PC-9 (cell line): ENCODE measurements at regions not wholly inside any gene's neighbourhood (a gene's known extent, or its start where the extent isn't known, plus 50 kb on each side); places are given as distances from the start of the nearest gene placed in this dataset.
"Not testable (repeated sequence)": the region's sequence is repeated elsewhere in the genome, so short reads cannot be mapped to it uniquely, and the experiment has no call there.

Source experiments
- BruUV-seq: library from RNA; stranded (reverse); fragments of 400-500 nt; replicated peaks from 2 replicates; lab custom pipeline; 2021; lab: Mats Ljungman, UMichigan
- CTCF ChIA-PET: fragments of 300-600 bp; sonication (Branson Sonifier 250); formaldehyde crosslinking; loops from one replicate; lab custom pipeline; 2022; ENCODE audit warnings: antibody characterized with exemption; lab: Charles Lee
- POLR2A ChIA-PET: fragments of 300-600 bp; sonication (Branson Sonifier 250); formaldehyde crosslinking; loops from one replicate; lab custom pipeline; 2022; ENCODE audit warnings: antibody characterized with exemption; ENCODE audit not compliant: unreplicated experiment; lab: Charles Lee
- DNase-seq, 2 experiments: peaks; one replicate each; pipeline versions ENCODE4 v3.0.0 to v3.0.0-alpha.2; 2015 to 2022; ENCODE audit warnings: mixed read lengths in 1 of 2
- H2AFZ ChIP-seq: fragments of 200-600 bp; sonication (generic); 2 replicates; pipeline ENCODE4 v1.8.1; 2017; ENCODE audit warnings: antibody characterized with exemption
- H3F3A ChIP-seq: fragments of 200-600 bp; sonication (generic); 2 replicates; pipeline ENCODE4 v1.8.1; 2017; ENCODE audit warnings: antibody characterized with exemption, mild to moderate bottlenecking, low read depth; ENCODE audit not compliant: insufficient read depth
- H3K27ac ChIP-seq: fragments of 200-600 bp; sonication (generic); 2 replicates; pipeline ENCODE4 v1.6.1; 2016; ENCODE audit warnings: mixed run types
- H3K27me3 ChIP-seq: fragments of 200-600 bp; sonication (generic); 2 replicates; pipeline ENCODE4 v1.6.1; 2016; ENCODE audit warnings: low read depth, mixed run types; ENCODE audit not compliant: insufficient read depth
- H3K36me3 ChIP-seq: fragments of 200-600 bp; sonication (generic); 2 replicates; pipeline ENCODE4 v1.6.1; 2016; ENCODE audit warnings: low read depth, mixed run types
- H3K4me1 ChIP-seq: fragments of 200-600 bp; sonication (generic); replicated peaks from 2 replicates; pipeline ENCODE4 v1.6.1; 2016; ENCODE audit warnings: mixed run types; ENCODE audit not compliant: insufficient read depth
- H3K4me2 ChIP-seq: fragments of 200-600 bp; sonication (generic); 2 replicates; pipeline ENCODE4 v1.6.1; 2017; ENCODE audit warnings: mixed run types
- H3K4me3 ChIP-seq: fragments of 200-600 bp; sonication (generic); 2 replicates; pipeline ENCODE4 v1.6.1; 2016; ENCODE audit warnings: mixed run types
- H3K79me2 ChIP-seq: fragments of 200-600 bp; sonication (generic); 2 replicates; pipeline ENCODE4 v1.6.1; 2017; ENCODE audit warnings: low read depth, mixed run types
- H3K9me2 ChIP-seq: fragments of 200-600 bp; sonication (generic); 2 replicates; pipeline ENCODE4 v1.8.1; 2017; ENCODE audit warnings: mild to moderate bottlenecking; ENCODE audit not compliant: insufficient read depth
- H3K9me3 ChIP-seq: fragments of 200-600 bp; sonication (generic); 2 replicates; pipeline ENCODE4 v1.8.1; 2016; ENCODE audit warnings: low read depth; ENCODE audit not compliant: insufficient read depth
- H4K20me1 ChIP-seq: fragments of 200-600 bp; sonication (generic); 2 replicates; pipeline ENCODE4 v1.8.1; 2017; ENCODE audit not compliant: insufficient read depth
- CTCF ChIP-seq: fragments of 200-600 bp; sonication (generic); conservative IDR thresholded peaks from 2 replicates; pipeline ENCODE4 v1.6.1; 2017; ENCODE audit warnings: mixed run types, antibody characterized with exemption, mild to moderate bottlenecking, moderate library complexity
- EZH2 ChIP-seq: fragments of 200-600 bp; sonication (generic); IDR thresholded peaks from 2 replicates; pipeline ENCODE4 v1.8.0; 2017; ENCODE audit warnings: antibody characterized with exemption, low read depth
- intact Hi-C: fragments of 100-400 bp; cut with micrococcal nuclease; formaldehyde crosslinking; loops from one replicate; pipeline ENCODE4 v1.10.0; 2022; ENCODE audit not compliant: unreplicated experiment

DNA sequence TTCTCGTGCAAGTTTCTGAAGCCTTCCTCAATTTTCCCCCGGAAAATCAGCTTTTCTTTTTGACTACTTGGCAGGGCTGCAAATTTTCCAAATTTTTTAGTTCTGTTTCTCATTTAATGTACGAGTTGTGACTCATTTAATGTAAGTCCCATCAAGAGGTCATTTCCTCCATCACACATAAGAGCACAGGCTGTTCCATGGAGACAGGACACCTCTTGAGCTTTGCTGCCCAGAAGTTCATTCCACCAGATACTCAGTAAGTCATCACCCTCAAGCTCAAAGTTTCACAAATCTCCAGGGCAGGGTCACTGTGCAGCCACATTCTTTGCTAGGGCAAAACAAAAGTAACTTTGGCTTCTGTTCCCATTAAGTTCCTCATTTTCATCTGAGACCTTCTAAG is 101.5 kb upstream of the TEKT4 start:
- intact Hi-C loops: no loop called here
- Histone ChIP-seq H4K20me1 (no peaks in the 10 kb centered on the region), H3K79me2 (no peaks in the 10 kb centered on the region), H3K4me3 (no peak overlapping the region), H2AFZ (no peak overlapping the region), H3K4me1 (no peaks in the 10 kb centered on the region), H3K36me3 (no peaks in the 10 kb centered on the region), H3K9me2 (no peaks in the 10 kb centered on the region), H3K4me2 (no peak overlapping the region), H3F3A (no peaks in the 10 kb centered on the region), H3K27ac (no peak overlapping the region), H3K27me3 (peaks cover 30% of the 10 kb centered on the region), H3K9me3 (no peaks in the 10 kb centered on the region)
- DNase-seq: no peak
- BruUV-seq: no TSS peak
- ChIA-PET POLR2A (no interaction called here), CTCF (no interaction called here)
- no peak for TF ChIP-seq CTCF
- no peak for TF ChIP-seq EZH2

DNA sequence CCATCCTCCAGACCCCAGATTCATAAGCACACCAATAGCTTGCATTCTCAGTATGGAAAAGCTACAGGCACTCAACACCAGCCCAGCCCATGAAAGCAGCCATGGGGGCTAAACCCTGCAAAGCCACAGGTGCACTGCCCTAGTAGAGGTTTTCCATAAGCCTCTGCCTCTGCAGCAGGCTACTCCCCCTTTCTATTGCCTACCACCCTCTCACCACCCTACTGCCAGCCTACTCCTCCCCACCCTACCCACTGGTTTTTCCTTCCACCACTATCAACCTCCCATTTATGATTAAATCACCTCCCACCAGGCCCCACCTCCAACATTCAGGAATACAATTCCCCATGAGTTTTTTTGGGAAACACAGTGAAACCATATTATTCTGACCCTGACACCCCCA is 96.4 kb upstream of the TEKT4 start:
- Histone ChIP-seq H3K27me3 (peaks cover 35% of the 10 kb centered on the region), H4K20me1 (no peaks in the 10 kb centered on the region), H3K9me2 (no peaks in the 10 kb centered on the region), H3K36me3 (no peaks in the 10 kb centered on the region), H3F3A (no peaks in the 10 kb centered on the region), H3K4me1 (no peaks in the 10 kb centered on the region), H3K27ac (no peak overlapping the region), H3K9me3 (no peaks in the 10 kb centered on the region), H3K4me3 (no peak overlapping the region), H3K79me2 (no peaks in the 10 kb centered on the region), H3K4me2 (no peak overlapping the region), H2AFZ (no peak overlapping the region)
- BruUV-seq: no TSS peak
- TF ChIP-seq EZH2: no peak
- TF ChIP-seq CTCF: no peak
- intact Hi-C loops: no loop called here
- POLR2A ChIA-PET: no interaction called here
- CTCF ChIA-PET: no interaction called here
- no peak for DNase-seq

DNA sequence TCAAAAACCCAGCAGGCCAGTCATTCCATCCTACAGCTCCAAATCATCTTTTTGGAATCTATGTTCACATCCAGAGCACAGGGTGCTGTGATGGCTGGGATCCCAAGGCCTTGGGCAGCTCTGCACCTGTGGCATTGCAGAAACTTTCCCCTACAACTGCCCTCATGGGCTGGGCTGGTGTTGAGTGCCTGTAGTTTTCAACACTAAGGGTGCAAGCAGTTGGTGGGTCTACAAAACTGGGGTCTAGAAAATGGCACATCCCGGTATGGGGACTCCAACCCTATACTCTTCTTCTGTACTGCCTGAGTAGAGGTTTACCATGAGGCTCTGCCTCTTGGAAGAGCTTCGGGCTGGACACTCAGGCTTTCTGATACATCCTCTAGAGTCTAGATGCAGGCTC is 95.2 kb upstream of the TEKT4 start:
- TF ChIP-seq EZH2 (no peak), CTCF (no peak)
- H3K27ac ChIP-seq: no peak overlapping the region
- intact Hi-C loops: no loop called here

GRCh38 chr2:94785105-94785504 is 86.1 kb upstream of the TEKT4 start:
- H3K9me2 ChIP-seq, CTCF ChIA-PET, H3K4me3 ChIP-seq, H2AFZ ChIP-seq, POLR2A ChIA-PET, H3K27ac ChIP-seq, DNase-seq, H4K20me1 ChIP-seq, H3K9me3 ChIP-seq, H3K4me2 ChIP-seq, H3K27me3 ChIP-seq, H3K79me2 ChIP-seq, H3F3A ChIP-seq, H3K4me1 ChIP-seq, H3K36me3 ChIP-seq, intact Hi-C loops, BruUV-seq: not testable (repeated sequence)

More for the DNA sequence above, 95.2 kb upstream of the TEKT4 start:
- BruUV-seq: no TSS peak
- Histone ChIP-seq H3K4me3 (no peak overlapping the region), H3K36me3 (no peaks in the 10 kb centered on the region), H3K79me2 (no peaks in the 10 kb centered on the region), H3K9me3 (no peaks in the 10 kb centered on the region), H3F3A (no peaks in the 10 kb centered on the region), H3K9me2 (no peaks in the 10 kb centered on the region), H3K4me1 (no peaks in the 10 kb centered on the region), H3K27me3 (peaks cover 41% of the 10 kb centered on the region), H4K20me1 (no peaks in the 10 kb centered on the region), H2AFZ (no peak overlapping the region), H3K4me2 (no peak overlapping the region)
- POLR2A ChIA-PET: no interaction called here
- no peak for DNase-seq
- CTCF ChIA-PET: no interaction called here

- H3K27ac ChIP-seq, intact Hi-C loops, CTCF ChIA-PET, H2AFZ ChIP-seq, H3K9me2 ChIP-seq, H3K36me3 ChIP-seq, DNase-seq, H4K20me1 ChIP-seq, H3K4me2 ChIP-seq, BruUV-seq, POLR2A ChIA-PET, H3K4me1 ChIP-seq, H3K27me3 ChIP-seq, H3K4me3 ChIP-seq, H3K9me3 ChIP-seq, H3K79me2 ChIP-seq, H3F3A ChIP-seq: not testable (repeated sequence)
Observed at GRCh38 chr2:94786424-94786823, 84.8 kb upstream of the TEKT4 start.
